HepG2 (cell line): ENCODE measurements at regions not wholly inside any gene's neighbourhood (a gene's known extent, or its start where the extent isn't known, plus 50 kb on each side); places are given as distances from the start of the nearest gene placed in this dataset.

Experiments used
- ATAC-seq: fragments of 200-7000 bp; cut with Tn5 transposase; 3 replicates; pipeline ENCODE4 v1.9.1; 2020; ENCODE audit warnings: mild to moderate bottlenecking, moderate library complexity
- BruUV-seq: library from RNA; stranded (reverse); fragments of 400-500 nt; replicated peaks from 2 replicates; lab custom pipeline; 2021; lab: Mats Ljungman, UMichigan
- CTCF ChIA-PET: fragments of 300-600 bp; formaldehyde crosslinking; extraction: SDS; loops from one replicate; lab custom pipeline; 2021; ENCODE audit warnings: low total read pairs, inconsistent platforms, low intra/inter-chr PET ratio; lab: Yijun Ruan, JAX
- POLR2A ChIA-PET: fragments of 350-600 bp; sonication (Branson Sonifier 250); formaldehyde crosslinking; loops from one replicate; lab custom pipeline; 2020; ENCODE audit warnings: antibody characterized with exemption, inconsistent platforms; lab: Yijun Ruan, JAX
- DNase-seq: peaks from one replicate; pipeline ENCODE4 v3.0.0-alpha.2; 2015; ENCODE audit warnings: low spot score
- FAIRE-seq: peaks from 3 replicates; lab custom pipeline; 2011; peaks lifted over from hg19 to GRCh38; lab: Jason Lieb, UNC
- H2AFZ ChIP-seq: one replicate; pipeline ENCODE4 v1.6.1; 2011; ENCODE audit warnings: low read length, inconsistent platforms
- H3K27ac ChIP-seq: fragments of 300-600 bp; 3 replicates; pipeline ENCODE4 v1.8.0; 2011; ENCODE audit warnings: mixed run types, mild to moderate bottlenecking, mixed read lengths, low read length, inconsistent platforms; ENCODE audit not compliant: insufficient read depth; ENCODE audit errors: extremely low read length
- H3K27me3 ChIP-seq, 2 experiments: fragments of 200-600 bp in 1 of 2; 2 replicates in 1 of 2; 3 replicates in 1 of 2; pipeline versions ENCODE4 v1.6.0 to v1.8.0; 2011; ENCODE audit warnings: low read length in 2 of 2, mild to moderate bottlenecking in 2 of 2, moderate library complexity in 2 of 2, inconsistent platforms in 1 of 2; ENCODE audit not compliant: insufficient read depth in 2 of 2, control insufficient read depth in 1 of 2
- H3K36me3 ChIP-seq, 2 experiments: fragments of 200-600 bp in 1 of 2; replicated peaks in 1 of 2; 2 replicates in 1 of 2; 3 replicates in 1 of 2; pipeline versions ENCODE4 v1.5.1 to v1.8.0; 2011; ENCODE audit warnings: low read length in 2 of 2, inconsistent platforms in 1 of 2; ENCODE audit not compliant: insufficient read depth in 2 of 2, control insufficient read depth in 1 of 2
- H3K4me1 ChIP-seq: 2 replicates; pipeline ENCODE4 v1.5.1; 2012; ENCODE audit warnings: low read length, inconsistent platforms; ENCODE audit not compliant: insufficient read depth
- H3K4me2 ChIP-seq: 2 replicates; pipeline ENCODE4 v1.6.0; 2011; ENCODE audit warnings: low read depth, low read length, inconsistent platforms
- H3K4me3 ChIP-seq, 3 experiments: fragments of 200-600 bp in 1 of 3; sonication (generic), shearing (Covaris generic) in 1 of 3; replicated peaks in 1 of 3; 2 replicates each; pipeline ENCODE4 v1.5.1; 2011 to 2016; ENCODE audit warnings: low read length in 3 of 3, inconsistent platforms in 2 of 3, low read depth in 2 of 3, mild to moderate bottlenecking in 2 of 3, control low read depth in 1 of 3, mixed read lengths in 1 of 3; ENCODE audit not compliant: insufficient read depth in 1 of 3
- H3K79me2 ChIP-seq: one replicate; pipeline ENCODE4 v1.6.1; 2011; ENCODE audit warnings: low read length, inconsistent platforms; ENCODE audit not compliant: insufficient read depth
- H3K9ac ChIP-seq: 2 replicates; pipeline ENCODE4 v1.6.0; 2011; ENCODE audit warnings: mild to moderate bottlenecking, low read depth, low read length, inconsistent platforms; ENCODE audit not compliant: insufficient read depth
- H3K9me3 ChIP-seq: 2 replicates; pipeline ENCODE4 v1.5.1; 2012; ENCODE audit warnings: mild to moderate bottlenecking, low read length
- H4K20me1 ChIP-seq: 2 replicates; pipeline ENCODE4 v1.6.0; 2011; ENCODE audit warnings: inconsistent platforms, mild to moderate bottlenecking, low read length, moderate library complexity; ENCODE audit not compliant: insufficient read depth
- CENPT ChIP-seq: sonication (generic); formaldehyde crosslinking; IDR thresholded peaks from 2 replicates; pipeline ENCODE4 v1.8.0; 2022; ENCODE audit warnings: low read depth, mild to moderate bottlenecking, moderate library complexity, missing genetic modification reagents
- DNMT1 ChIP-seq: sonication (generic); formaldehyde crosslinking; IDR thresholded peaks from 2 replicates; pipeline ENCODE4 v1.5.1; 2020; ENCODE audit warnings: mild to moderate bottlenecking, missing genetic modification reagents
- FOXA1 ChIP-seq, 2 experiments: fragments of 450-650 bp in 1 of 2; sonication (generic) in 1 of 2; formaldehyde crosslinking in 1 of 2; IDR thresholded peaks; 2 replicates each; pipeline versions ENCODE4 v1.4.0 to v1.6.1; 2016 to 2020; ENCODE audit warnings: missing genetic modification reagents in 1 of 2
- IRX3 ChIP-seq: sonication (generic); formaldehyde crosslinking; IDR thresholded peaks from 2 replicates; pipeline ENCODE4 v1.8.1; 2023; ENCODE audit warnings: mild to moderate bottlenecking, low read depth, missing genetic modification reagents, borderline replicate concordance
- TBX3 ChIP-seq: fragments of 450-650 bp; IDR thresholded peaks from 2 replicates; pipeline ENCODE4 v1.6.1; 2017; ENCODE audit warnings: antibody characterized with exemption, mild to moderate bottlenecking, inconsistent platforms, borderline replicate concordance
- TP53 ChIP-seq: sonication (generic); formaldehyde crosslinking; conservative IDR thresholded peaks from 2 replicates; pipeline ENCODE4 v1.4.0; 2020; ENCODE audit warnings: missing genetic modification reagents
- ZBTB38 ChIP-seq: sonication (generic); formaldehyde crosslinking; IDR thresholded peaks from 2 replicates; pipeline ENCODE4 v1.5.1; 2020; ENCODE audit warnings: mild to moderate bottlenecking, missing genetic modification reagents
- ZNF335 ChIP-seq: sonication (generic); formaldehyde crosslinking; IDR thresholded peaks from 2 replicates; pipeline ENCODE4 v1.4.0; 2020; ENCODE audit warnings: missing genetic modification reagents
- ZNF788 ChIP-seq: sonication (generic); formaldehyde crosslinking; IDR thresholded peaks from 2 replicates; pipeline ENCODE4 v1.5.0; 2020; ENCODE audit warnings: mild to moderate bottlenecking, missing genetic modification reagents, borderline replicate concordance
- WGBS: methylation state at CpG from one replicate; pipeline ENCODE4 v1.1.6; 2017; ENCODE audit warnings: low lambda C conversion rate; 5-methylcytosine and 5-hydroxymethylcytosine counted together
- in situ Hi-C: cut with HindIII; loops from 2 replicates; pipeline ENCODE4 v1.10.0; 2017; ENCODE audit warnings: low pct_unique_long_range_greater_than_20kb; ENCODE audit not compliant: extremely low pct_ligation_motif_present
- intact Hi-C: fragments of 100-400 bp; cut with micrococcal nuclease; formaldehyde crosslinking; loops from one replicate; pipeline ENCODE4 v1.10.0; 2022; ENCODE audit not compliant: unreplicated experiment
- TF ChIP-seq, protein P1 (sequence below): sonication (generic); formaldehyde crosslinking; IDR thresholded peaks from 2 replicates; pipeline ENCODE4 v1.5.0; 2020; ENCODE audit warnings: missing genetic modification reagents
- TF ChIP-seq, protein P2 (sequence below): sonication (generic); formaldehyde crosslinking; IDR thresholded peaks from 2 replicates; pipeline ENCODE4 v1.5.0; 2020; ENCODE audit warnings: mild to moderate bottlenecking, low read depth, missing genetic modification reagents, borderline replicate concordance
- TF ChIP-seq, protein P3 (sequence below): sonication (generic); formaldehyde crosslinking; IDR thresholded peaks from 2 replicates; pipeline ENCODE4 v1.4.0; 2020; ENCODE audit warnings: missing genetic modification reagents

DNA sequence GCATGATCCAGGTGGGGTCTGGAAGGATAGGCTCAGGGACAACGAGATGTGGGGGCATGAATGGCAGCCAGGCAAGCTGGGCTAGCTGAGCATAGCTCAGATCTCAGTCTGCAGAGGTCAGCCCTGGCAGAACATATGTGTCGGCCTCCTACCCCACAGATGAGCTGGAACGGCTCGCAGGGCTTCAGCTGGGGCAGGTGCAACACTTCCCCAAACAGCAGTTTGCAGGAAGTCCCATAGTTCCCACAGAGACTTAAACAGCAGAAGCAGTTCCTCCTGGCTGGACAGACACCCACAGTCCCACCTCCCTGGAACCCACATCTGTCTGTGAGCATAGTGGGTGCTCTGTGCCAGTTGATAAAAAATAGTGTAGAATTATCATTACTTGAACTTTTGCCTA is 404.6 kb downstream of the GADD45G start (continued):
- TF ChIP-seq ZNF335 (no peak), FOXA1 (IDR thresholded peaks at IDR 0.05) (no peak), FOXA1 (CRISPR knock-in tag; IDR thresholded peaks at IDR 0.05) (no peak), TP53 (CRISPR knock-in tag) (no peak)
- TF ChIP-seq, protein P1, sequence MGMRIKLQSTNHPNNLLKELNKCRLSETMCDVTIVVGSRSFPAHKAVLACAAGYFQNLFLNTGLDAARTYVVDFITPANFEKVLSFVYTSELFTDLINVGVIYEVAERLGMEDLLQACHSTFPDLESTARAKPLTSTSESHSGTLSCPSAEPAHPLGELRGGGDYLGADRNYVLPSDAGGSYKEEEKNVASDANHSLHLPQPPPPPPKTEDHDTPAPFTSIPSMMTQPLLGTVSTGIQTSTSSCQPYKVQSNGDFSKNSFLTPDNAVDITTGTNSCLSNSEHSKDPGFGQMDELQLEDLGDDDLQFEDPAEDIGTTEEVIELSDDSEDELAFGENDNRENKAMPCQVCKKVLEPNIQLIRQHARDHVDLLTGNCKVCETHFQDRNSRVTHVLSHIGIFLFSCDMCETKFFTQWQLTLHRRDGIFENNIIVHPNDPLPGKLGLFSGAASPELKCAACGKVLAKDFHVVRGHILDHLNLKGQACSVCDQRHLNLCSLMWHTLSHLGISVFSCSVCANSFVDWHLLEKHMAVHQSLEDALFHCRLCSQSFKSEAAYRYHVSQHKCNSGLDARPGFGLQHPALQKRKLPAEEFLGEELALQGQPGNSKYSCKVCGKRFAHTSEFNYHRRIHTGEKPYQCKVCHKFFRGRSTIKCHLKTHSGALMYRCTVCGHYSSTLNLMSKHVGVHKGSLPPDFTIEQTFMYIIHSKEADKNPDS (CRISPR knock-in tag) = no peak

DNA sequence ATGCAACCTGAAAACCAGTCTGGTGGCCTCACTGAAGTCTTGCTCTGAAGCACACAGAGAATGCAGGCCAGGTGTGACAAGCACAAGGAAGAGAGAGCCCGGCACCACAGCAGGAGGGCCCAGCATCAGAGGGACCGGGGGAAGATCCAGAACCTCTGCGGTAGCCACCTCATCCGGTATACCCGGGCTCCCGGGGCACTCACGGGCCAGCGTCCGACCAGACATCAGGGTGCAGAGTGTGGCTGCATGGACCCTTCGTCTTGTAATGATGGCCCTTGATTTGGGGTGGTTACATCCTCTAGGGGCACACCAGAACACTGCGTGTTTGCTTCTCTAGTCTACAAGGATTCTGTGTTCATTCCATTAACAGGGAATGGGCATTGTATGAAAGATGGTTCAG is 406.0 kb downstream of the GADD45G start:
- intact Hi-C loops = no loop called here
- TF ChIP-seq ZBTB38 (CRISPR knock-in tag) (no peak), TBX3 (no peak), CENPT (CRISPR knock-in tag) (no peak), DNMT1 (CRISPR knock-in tag) (no peak), IRX3 (no peak), ZNF788 (CRISPR knock-in tag) (no peak)
- TF ChIP-seq, protein P2, sequence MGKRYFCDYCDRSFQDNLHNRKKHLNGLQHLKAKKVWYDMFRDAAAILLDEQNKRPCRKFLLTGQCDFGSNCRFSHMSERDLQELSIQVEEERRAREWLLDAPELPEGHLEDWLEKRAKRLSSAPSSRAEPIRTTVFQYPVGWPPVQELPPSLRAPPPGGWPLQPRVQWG (CRISPR knock-in tag) = no peak
- TF ChIP-seq, protein P3, sequence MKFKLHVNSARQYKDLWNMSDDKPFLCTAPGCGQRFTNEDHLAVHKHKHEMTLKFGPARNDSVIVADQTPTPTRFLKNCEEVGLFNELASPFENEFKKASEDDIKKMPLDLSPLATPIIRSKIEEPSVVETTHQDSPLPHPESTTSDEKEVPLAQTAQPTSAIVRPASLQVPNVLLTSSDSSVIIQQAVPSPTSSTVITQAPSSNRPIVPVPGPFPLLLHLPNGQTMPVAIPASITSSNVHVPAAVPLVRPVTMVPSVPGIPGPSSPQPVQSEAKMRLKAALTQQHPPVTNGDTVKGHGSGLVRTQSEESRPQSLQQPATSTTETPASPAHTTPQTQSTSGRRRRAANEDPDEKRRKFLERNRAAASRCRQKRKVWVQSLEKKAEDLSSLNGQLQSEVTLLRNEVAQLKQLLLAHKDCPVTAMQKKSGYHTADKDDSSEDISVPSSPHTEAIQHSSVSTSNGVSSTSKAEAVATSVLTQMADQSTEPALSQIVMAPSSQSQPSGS = no peak
- TF ChIP-seq, all 625 proteins: peak for 0
- ATAC-seq = no peak
- ChIA-PET POLR2A (no interaction called here), CTCF (no interaction called here)
- in situ Hi-C loops = no loop called here
- 79% methylated on average over 5 of the region's 11 CpGs for WGBS
- no peak overlapping the region for H3K27ac ChIP-seq
- H4K20me1 ChIP-seq = no peaks in the 10 kb centered on the region
- BruUV-seq = no TSS peak
- no peaks in the 10 kb centered on the region for H3K36me3 ChIP-seq
- FAIRE-seq = no peak
- H3K9ac ChIP-seq = no peak overlapping the region
- H3K4me1 ChIP-seq = no peaks in the 10 kb centered on the region
- H3K27me3 ChIP-seq = no peaks in the 10 kb centered on the region
- H3K4me3 ChIP-seq = no peak overlapping the region
- DNase-seq = no peak
- H2AFZ ChIP-seq = no peak overlapping the region
- no peaks in the 10 kb centered on the region for H3K79me2 ChIP-seq
- no peaks in the 10 kb centered on the region for H3K9me3 ChIP-seq
- no peak overlapping the region for H3K4me2 ChIP-seq
